ENCODE measurements at regions not wholly inside any gene's neighbourhood (a gene's known extent, or its start where the extent isn't known, plus 50 kb on each side); places are given as distances from the start of the nearest gene placed in this dataset.

DNA sequence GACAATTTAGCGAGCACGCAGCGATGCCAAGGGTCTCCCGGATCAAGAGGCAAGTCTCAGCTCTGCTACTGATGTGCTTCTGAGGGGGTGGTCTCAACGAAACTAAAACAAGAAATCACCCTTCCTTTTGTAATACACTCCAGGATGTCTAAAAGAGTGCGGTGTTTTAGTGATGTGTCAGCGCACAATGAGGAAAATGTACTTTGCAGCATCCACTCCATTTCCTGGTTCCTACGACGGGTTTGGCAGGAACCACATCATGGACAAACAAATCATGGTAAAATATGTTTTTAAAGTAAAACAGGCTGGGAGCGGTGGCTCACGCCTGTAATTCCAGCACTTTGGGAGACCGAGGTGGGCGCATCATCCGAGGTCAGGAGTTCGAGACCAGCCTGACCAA is 154.0 kb upstream of the TSC22D1 start:
- no peaks in the 10 kb centered on the region for H3K79me1 ChIP-seq (ENCODE audit: low read depth, low read length)
- no peaks in the 10 kb centered on the region for H3K27me3 ChIP-seq (replicated peaks in 1 of 4; ENCODE audit: control insufficient read depth in 3 of 4, extremely low read depth in 1 of 4, insufficient read depth in 3 of 4, low read length in 3 of 4)
- no peak overlapping the region for H2BK20ac ChIP-seq (ENCODE audit: low read length)
- H4K5ac ChIP-seq (ENCODE audit: insufficient read length, low read depth, low read length), result no peak overlapping the region
- POLR2A ChIA-PET (ENCODE audit: partially characterized antibody), result no interaction called here
- no peak overlapping the region for H3K27ac ChIP-seq (ENCODE audit: low read depth, low read length)
- no peaks in the 10 kb centered on the region for H3K79me2 ChIP-seq (ENCODE audit: control insufficient read depth in 1 of 2, insufficient read depth in 2 of 2, low read length in 2 of 2)
- no peak for DNase-seq (ENCODE audit: low read depth in 1 of 2, low spot score in 2 of 2)
- H3K9ac ChIP-seq (replicated peaks in 1 of 4; ENCODE audit: extremely low read depth in 1 of 4, low read depth in 3 of 4, low read length in 3 of 4), result no peak overlapping the region
- H3K23ac ChIP-seq (ENCODE audit: insufficient read length), result no peak overlapping the region
- no peak overlapping the region for H3K18ac ChIP-seq (ENCODE audit: extremely low read depth, low read length)
- no peak overlapping the region for H2AFZ ChIP-seq (ENCODE audit: low read length)
- H2BK12ac ChIP-seq (ENCODE audit: low read depth, low read length), result no peak overlapping the region
- no peak overlapping the region for H4K8ac ChIP-seq (ENCODE audit: extremely low read depth, insufficient read depth, low read length)
- H3K23me2 ChIP-seq (ENCODE audit: low read depth, low read length), result no peaks in the 10 kb centered on the region
- H2BK5ac ChIP-seq (ENCODE audit: low read depth, low read length), result no peak overlapping the region
- H3K4me2 ChIP-seq (ENCODE audit: insufficient read depth in 1 of 2, low read depth in 2 of 2, low read length in 2 of 2), result no peak overlapping the region
- H3K56ac ChIP-seq (replicated peaks; ENCODE audit: insufficient read length, low read depth, low read length), result no peak overlapping the region
- no peak overlapping the region for H2BK15ac ChIP-seq (ENCODE audit: low read length)
- H2BK120ac ChIP-seq (replicated peaks; ENCODE audit: low read depth, low read length), result no peak overlapping the region
- FAIRE-seq, result no peak
- H3K4me1 ChIP-seq (replicated peaks in 1 of 4; ENCODE audit: control insufficient read depth in 3 of 4, insufficient read depth in 4 of 4, low read length in 3 of 4), result no peaks in the 10 kb centered on the region
- H3K14ac ChIP-seq (ENCODE audit: insufficient read length), result no peak overlapping the region
- CTCF ChIA-PET (ENCODE audit: partially characterized antibody), result interaction anchor here (0.8 to 1.6 kb wide), 2 partner anchors 9 kb away, joined by 3 to 4 read pairs; no protein-coding TSS in a partner anchor
- H4K20me1 ChIP-seq (replicated peaks in 1 of 2; ENCODE audit: control insufficient read depth in 1 of 2, insufficient read depth in 2 of 2, low read length in 2 of 2), result no peaks in the 10 kb centered on the region
- no peak overlapping the region for H2AK5ac ChIP-seq (ENCODE audit: low read depth, low read length)
- H4K91ac ChIP-seq (replicated peaks; ENCODE audit: insufficient read length, low read length), result no peak overlapping the region
- no peaks in the 10 kb centered on the region for H3K36me3 ChIP-seq (ENCODE audit: control insufficient read depth in 2 of 4, insufficient read depth in 4 of 4, low read length in 3 of 4)
- no peak overlapping the region for H3K4ac ChIP-seq (replicated peaks; ENCODE audit: insufficient read length, low read depth, low read length)
- WGBS, 2 experiments (ENCODE audit: extremely low coverage in 1 of 2, insufficient coverage in 1 of 2, insufficient read length in 1 of 2, insufficient replicate concordance in 2 of 2, low coverage in 1 of 2, low lambda C conversion rate in 2 of 2, missing lambda C conversion rate in 1 of 2), result 91% methylated on average over 15 of the region's 15 CpGs; no CpG with 5 or more reads in 1 of the 2 experiments
- H3K4me3 ChIP-seq (ENCODE audit: extremely low read depth in 1 of 4, insufficient read depth in 2 of 4, low read depth in 3 of 4, low read length in 4 of 4), result no peak overlapping the region
- H3K9me3 ChIP-seq (ENCODE audit: insufficient read depth in 2 of 2, low read depth in 1 of 2, low read length in 1 of 2), result no peaks in the 10 kb centered on the region
- TF ChIP-seq, protein P1, sequence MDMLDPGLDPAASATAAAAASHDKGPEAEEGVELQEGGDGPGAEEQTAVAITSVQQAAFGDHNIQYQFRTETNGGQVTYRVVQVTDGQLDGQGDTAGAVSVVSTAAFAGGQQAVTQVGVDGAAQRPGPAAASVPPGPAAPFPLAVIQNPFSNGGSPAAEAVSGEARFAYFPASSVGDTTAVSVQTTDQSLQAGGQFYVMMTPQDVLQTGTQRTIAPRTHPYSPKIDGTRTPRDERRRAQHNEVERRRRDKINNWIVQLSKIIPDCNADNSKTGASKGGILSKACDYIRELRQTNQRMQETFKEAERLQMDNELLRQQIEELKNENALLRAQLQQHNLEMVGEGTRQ (IDR thresholded peaks at IDR 0.05; ENCODE audit: low read length), result no peak
- no peak for TF ChIP-seq CHD1 (IDR thresholded peaks at IDR 0.05; ENCODE audit: low read depth, low read length)
- TF ChIP-seq CEBPB (IDR thresholded peaks at IDR 0.05; ENCODE audit: low read depth, low read length), result no peak
- TF ChIP-seq, protein P2, sequence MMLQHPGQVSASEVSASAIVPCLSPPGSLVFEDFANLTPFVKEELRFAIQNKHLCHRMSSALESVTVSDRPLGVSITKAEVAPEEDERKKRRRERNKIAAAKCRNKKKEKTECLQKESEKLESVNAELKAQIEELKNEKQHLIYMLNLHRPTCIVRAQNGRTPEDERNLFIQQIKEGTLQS (IDR thresholded peaks at IDR 0.05; ENCODE audit: insufficient read depth, low read depth, low read length), result no peak
- TF ChIP-seq SP2 (IDR thresholded peaks at IDR 0.05; ENCODE audit: low read length), result no peak
- TF ChIP-seq BCL11A (IDR thresholded peaks at IDR 0.05; ENCODE audit: low read depth in 2 of 2, low read length in 2 of 2), result no peak
- no peak for TF ChIP-seq CHD2 (IDR thresholded peaks at IDR 0.05; ENCODE audit: low read length)
- no peak for TF ChIP-seq KDM4A (IDR thresholded peaks at IDR 0.05; ENCODE audit: low read depth, low read length, severe bottlenecking)
- TF ChIP-seq KDM5A (IDR thresholded peaks at IDR 0.05; ENCODE audit: low read length), result no peak
- no peak for TF ChIP-seq EGR1 (IDR thresholded peaks at IDR 0.05; ENCODE audit: borderline replicate concordance, low read depth, low read length)
- TF ChIP-seq RXRA (IDR thresholded peaks at IDR 0.05; ENCODE audit: insufficient read depth, low read depth, low read length), result no peak
- TF ChIP-seq ZNF274 (IDR thresholded peaks at IDR 0.05; ENCODE audit: borderline replicate concordance, extremely low read depth, low read length), result no peak
- TF ChIP-seq, protein P3, sequence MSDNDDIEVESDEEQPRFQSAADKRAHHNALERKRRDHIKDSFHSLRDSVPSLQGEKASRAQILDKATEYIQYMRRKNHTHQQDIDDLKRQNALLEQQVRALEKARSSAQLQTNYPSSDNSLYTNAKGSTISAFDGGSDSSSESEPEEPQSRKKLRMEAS (IDR thresholded peaks at IDR 0.05), result no peak
